ENCODE measurements at regions not wholly inside any gene's neighbourhood (a gene's known extent, or its start where the extent isn't known, plus 50 kb on each side); places are given as distances from the start of the nearest gene placed in this dataset.

GRCh38 chr4:52343595-52343994 is 292.5 kb downstream of the SPATA18 start:
- no peaks in the 10 kb centered on the region for H3K4me1 ChIP-seq (ENCODE audit: control insufficient read depth in 1 of 2, insufficient read depth in 2 of 2, low read length in 2 of 2)
- ChIA-PET CTCF (no interaction called here), POLR2A (no interaction called here), RAD21 (ENCODE audit: low non-redundant PET in 1 of 2, low total read pairs in 2 of 2, uncharacterized antibody in 2 of 2, unreplicated experiment in 2 of 2) (no interaction called here)
- no peak overlapping the region for H2AFZ ChIP-seq (ENCODE audit: low read depth, low read length, poor library complexity, severe bottlenecking)
- H4K20me1 ChIP-seq (ENCODE audit: insufficient read depth), result no peaks in the 10 kb centered on the region
- peaks cover 4% of the 10 kb centered on the region for H3K27me3 ChIP-seq (ENCODE audit: insufficient read depth, low read length)
- no peaks in the 10 kb centered on the region for H3K9me3 ChIP-seq (ENCODE audit: control insufficient read depth in 1 of 2, insufficient read depth in 1 of 2, low read depth in 1 of 2, low read length in 2 of 2)
- H3K4me3 ChIP-seq (replicated peaks in 1 of 2; ENCODE audit: low read depth in 1 of 2, low read length in 2 of 2), result no peak overlapping the region
- intact Hi-C loops (cut with micrococcal nuclease), result no loop called here
- no peaks in the 10 kb centered on the region for H3K79me2 ChIP-seq (ENCODE audit: insufficient read depth, low read length)
- ATAC-seq, result no peak
- no peak for DNase-seq (ENCODE audit: low read depth, low spot score)
- no peak overlapping the region for H3K4me2 ChIP-seq (ENCODE audit: low read length)
- TF ChIP-seq EZH2phosphoT487 (IDR thresholded peaks at IDR 0.05; ENCODE audit: borderline replicate concordance) (no peak), CEBPB (IDR thresholded peaks at IDR 0.05; ENCODE audit: low read depth) (no peak), ATF3 (IDR thresholded peaks at IDR 0.05) (no peak), JUND (IDR thresholded peaks at IDR 0.05) (no peak), CBX3 (IDR thresholded peaks at IDR 0.05; ENCODE audit: low read depth) (no peak), EZH2 (IDR thresholded peaks at IDR 0.05) (no peak), YY1 (IDR thresholded peaks at IDR 0.05; ENCODE audit: extremely low read depth, insufficient replicate concordance, low read depth, low read length) (no peak), TCF7L2 (IDR thresholded peaks at IDR 0.05; ENCODE audit: borderline replicate concordance, extremely low read depth, insufficient read depth, insufficient read length) (no peak), ZNF274 (IDR thresholded peaks at IDR 0.05; ENCODE audit: low read depth, low read length) (no peak), SRF (IDR thresholded peaks at IDR 0.05; ENCODE audit: low read depth) (no peak), MAX (IDR thresholded peaks at IDR 0.05) (no peak), SIN3A (IDR thresholded peaks at IDR 0.05; ENCODE audit: low read depth) (no peak), ELF1 (IDR thresholded peaks at IDR 0.05; ENCODE audit: borderline replicate concordance, low read depth) (no peak), POLR2AphosphoS5 (IDR thresholded peaks at IDR 0.05; ENCODE audit: low read depth, low read length) (no peak), ZFX (IDR thresholded peaks at IDR 0.05) (no peak), SP1 (IDR thresholded peaks at IDR 0.05; ENCODE audit: low read depth) (no peak), RAD21 (IDR thresholded peaks at IDR 0.05; ENCODE audit: low read depth) (no peak), FOSL1 (IDR thresholded peaks at IDR 0.05; ENCODE audit: low read depth) (no peak)
- no peak overlapping the region for H3K9ac ChIP-seq (ENCODE audit: low read length)
- H3K27ac ChIP-seq (ENCODE audit: low read depth, low read length), result no peak overlapping the region
- no TSS peak for BruUV-seq (replicated peaks)
- no peaks in the 10 kb centered on the region for H3K36me3 ChIP-seq (ENCODE audit: control insufficient read depth in 1 of 2, insufficient read depth in 2 of 2, low read length in 2 of 2)
- H3K9me2 ChIP-seq (ENCODE audit: insufficient read depth), result no peaks in the 10 kb centered on the region
